ENCODE measurements at regions not wholly inside any gene's neighbourhood (a gene's known extent, or its start where the extent isn't known, plus 50 kb on each side); places are given as distances from the start of the nearest gene placed in this dataset.

DNA sequence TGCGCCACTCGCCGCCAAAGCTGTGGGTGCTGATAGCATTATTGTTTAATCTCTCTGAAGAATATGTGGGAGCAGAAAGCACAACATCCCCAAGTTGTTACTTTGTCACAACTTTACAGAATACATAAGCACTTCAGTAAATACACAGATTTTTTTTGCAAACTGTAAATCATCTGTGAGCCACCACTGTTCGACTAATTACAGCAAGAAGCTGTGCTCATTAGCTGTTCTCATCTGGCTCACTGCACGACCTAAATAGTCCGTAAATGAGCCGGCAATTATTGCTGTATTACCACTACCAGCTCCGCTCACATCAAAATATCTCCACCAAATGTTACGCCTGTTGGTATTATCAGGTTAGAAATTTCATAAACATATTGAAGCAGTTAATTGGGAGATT lies 228.9 kb upstream of the PRKD1 start:
- H3K27me3 ChIP-seq (ENCODE audit: control insufficient read depth, insufficient read depth, low read length), result no peaks in the 10 kb centered on the region
- no peaks in the 10 kb centered on the region for H3K4me1 ChIP-seq (ENCODE audit: control insufficient read depth in 2 of 3, insufficient read depth in 2 of 3, low read depth in 1 of 3, low read length in 3 of 3)
- no peak overlapping the region for H3K9ac ChIP-seq (ENCODE audit: low read length in 3 of 3)
- no peak for FAIRE-seq
- DNase-seq, result no peak
- H3K27ac ChIP-seq (ENCODE audit: low read depth in 2 of 2, low read length in 2 of 2), result no peak overlapping the region
- H3K36me3 ChIP-seq (ENCODE audit: control insufficient read depth in 2 of 3, insufficient read depth in 3 of 3, low read length in 3 of 3), result no peaks in the 10 kb centered on the region
- H3K4me3 ChIP-seq (ENCODE audit: low read length in 3 of 3), result no peak overlapping the region
- intact Hi-C loops (cut with DNase I), result no loop called here
- TF ChIP-seq CTCF (IDR thresholded peaks at IDR 0.05; ENCODE audit: borderline replicate concordance, extremely low read depth, insufficient read depth), result no peak
- H3K9me3 ChIP-seq (ENCODE audit: control insufficient read depth in 2 of 3, insufficient read depth in 1 of 3, low read length in 3 of 3), result no peaks in the 10 kb centered on the region

DNA sequence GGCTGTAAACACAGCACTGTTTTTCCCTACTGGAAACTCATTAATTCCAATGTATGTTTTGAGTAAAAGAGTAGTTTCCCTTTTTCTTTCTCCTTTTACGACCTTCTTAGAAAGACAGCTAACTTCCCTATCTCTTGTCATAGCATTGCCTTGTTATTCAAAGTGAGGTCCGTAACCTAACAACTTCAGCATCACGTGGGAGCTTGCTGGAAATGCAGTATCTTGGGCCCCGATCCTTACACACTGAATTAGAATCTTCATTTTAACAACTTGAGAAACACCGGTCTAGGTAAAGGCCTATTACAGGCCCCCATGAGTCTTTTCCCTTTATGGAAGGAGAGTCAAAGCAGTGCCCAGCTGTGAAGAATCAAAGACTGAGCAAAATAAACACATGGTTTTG lies 230.7 kb upstream of the PRKD1 start:
- no peak for DNase-seq
- H3K9ac ChIP-seq (ENCODE audit: low read length in 3 of 3), result no peak overlapping the region
- H3K4me1 ChIP-seq (ENCODE audit: control insufficient read depth in 2 of 3, insufficient read depth in 2 of 3, low read depth in 1 of 3, low read length in 3 of 3), result no peaks in the 10 kb centered on the region
- H3K36me3 ChIP-seq (ENCODE audit: control insufficient read depth in 2 of 3, insufficient read depth in 3 of 3, low read length in 3 of 3), result no peaks in the 10 kb centered on the region
- H3K27ac ChIP-seq (ENCODE audit: low read depth in 2 of 2, low read length in 2 of 2), result no peak overlapping the region
- no peak for TF ChIP-seq CTCF (IDR thresholded peaks at IDR 0.05; ENCODE audit: borderline replicate concordance, extremely low read depth, insufficient read depth)
- intact Hi-C loops (cut with DNase I), result no loop called here
- H3K9me3 ChIP-seq (ENCODE audit: control insufficient read depth in 2 of 3, insufficient read depth in 1 of 3, low read length in 3 of 3), result no peaks in the 10 kb centered on the region
- FAIRE-seq, result no peak
- H3K27me3 ChIP-seq (ENCODE audit: control insufficient read depth, insufficient read depth, low read length), result no peaks in the 10 kb centered on the region
- no peak overlapping the region for H3K4me3 ChIP-seq (ENCODE audit: low read length in 3 of 3)

GRCh38 chr14:30159374-30159773 lies 231.7 kb upstream of the PRKD1 start:
- Histone ChIP-seq H3K4me3 (ENCODE audit: low read length in 3 of 3) (no peak overlapping the region), H3K27ac (ENCODE audit: low read depth in 2 of 2, low read length in 2 of 2) (no peak overlapping the region), H3K36me3 (ENCODE audit: control insufficient read depth in 2 of 3, insufficient read depth in 3 of 3, low read length in 3 of 3) (no peaks in the 10 kb centered on the region), H3K4me1 (ENCODE audit: control insufficient read depth in 2 of 3, insufficient read depth in 2 of 3, low read depth in 1 of 3, low read length in 3 of 3) (no peaks in the 10 kb centered on the region), H3K27me3 (ENCODE audit: control insufficient read depth, insufficient read depth, low read length) (no peaks in the 10 kb centered on the region), H3K9ac (ENCODE audit: low read length in 3 of 3) (no peak overlapping the region), H3K9me3 (ENCODE audit: control insufficient read depth in 2 of 3, insufficient read depth in 1 of 3, low read length in 3 of 3) (no peaks in the 10 kb centered on the region)
- DNase-seq, result no peak
- FAIRE-seq, result no peak
- no peak for TF ChIP-seq CTCF (IDR thresholded peaks at IDR 0.05; ENCODE audit: borderline replicate concordance, extremely low read depth, insufficient read depth)
- intact Hi-C loops (cut with DNase I), result no loop called here

GRCh38 chr14:30160608-30161007 lies 233.0 kb upstream of the PRKD1 start:
- H3K27ac ChIP-seq (ENCODE audit: low read depth in 2 of 2, low read length in 2 of 2), result no peak overlapping the region
- DNase-seq (no peak), FAIRE-seq (no peak)
- H3K4me1 ChIP-seq (ENCODE audit: control insufficient read depth in 2 of 3, insufficient read depth in 2 of 3, low read depth in 1 of 3, low read length in 3 of 3), result no peaks in the 10 kb centered on the region
- H3K36me3 ChIP-seq (ENCODE audit: control insufficient read depth in 2 of 3, insufficient read depth in 3 of 3, low read length in 3 of 3), result no peaks in the 10 kb centered on the region
- H3K9me3 ChIP-seq (ENCODE audit: control insufficient read depth in 2 of 3, insufficient read depth in 1 of 3, low read length in 3 of 3), result no peaks in the 10 kb centered on the region
- H3K27me3 ChIP-seq (ENCODE audit: control insufficient read depth, insufficient read depth, low read length), result no peaks in the 10 kb centered on the region
- H3K9ac ChIP-seq (ENCODE audit: low read length in 3 of 3), result no peak overlapping the region
- no peak overlapping the region for H3K4me3 ChIP-seq (ENCODE audit: low read length in 3 of 3)
- TF ChIP-seq CTCF (IDR thresholded peaks at IDR 0.05; ENCODE audit: borderline replicate concordance, extremely low read depth, insufficient read depth), result no peak
- intact Hi-C loops (cut with DNase I), result no loop called here
